HG02763 (cell line): ENCODE measurements at regions not wholly inside any gene's neighbourhood (a gene's known extent, or its start where the extent isn't known, plus 50 kb on each side); places are given as distances from the start of the nearest gene placed in this dataset.

Experiments used
- ATAC-seq: cut with Tn5 transposase; IDR thresholded peaks from one replicate; pipeline ENCODE4 v1.9.1; 2021; ENCODE audit warnings: mild to moderate bottlenecking, moderate library complexity; ENCODE audit not compliant: unreplicated experiment

DNA sequence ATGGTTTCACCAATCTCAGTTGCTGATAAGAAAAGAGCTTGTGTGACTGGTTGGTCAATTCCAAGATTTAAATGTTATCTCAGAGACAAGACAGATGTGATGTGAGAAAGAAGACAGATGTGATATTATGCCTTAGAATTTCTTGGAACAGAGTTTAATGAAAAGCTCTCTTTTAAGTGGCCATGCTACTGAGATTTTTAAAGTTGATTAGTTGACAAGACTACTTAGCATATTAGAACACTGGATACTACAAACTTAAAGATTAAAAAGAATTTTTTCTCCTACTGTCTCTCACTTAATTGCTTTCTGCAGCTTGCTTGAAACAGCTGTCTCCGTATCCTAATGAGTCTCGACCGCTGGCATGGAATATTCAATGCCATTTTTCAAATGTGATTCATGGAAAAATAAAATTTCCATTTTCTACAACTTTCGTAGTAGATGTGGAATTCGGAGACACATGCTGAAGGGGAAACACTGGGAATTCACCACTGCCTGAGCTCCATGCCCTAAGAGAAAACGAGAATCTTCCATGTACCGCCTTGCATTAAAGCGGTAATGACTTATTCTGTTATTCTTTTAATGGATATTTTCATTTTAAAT is 634.2 kb upstream of the SETBP1 start:
- ATAC-seq = no peak

DNA sequence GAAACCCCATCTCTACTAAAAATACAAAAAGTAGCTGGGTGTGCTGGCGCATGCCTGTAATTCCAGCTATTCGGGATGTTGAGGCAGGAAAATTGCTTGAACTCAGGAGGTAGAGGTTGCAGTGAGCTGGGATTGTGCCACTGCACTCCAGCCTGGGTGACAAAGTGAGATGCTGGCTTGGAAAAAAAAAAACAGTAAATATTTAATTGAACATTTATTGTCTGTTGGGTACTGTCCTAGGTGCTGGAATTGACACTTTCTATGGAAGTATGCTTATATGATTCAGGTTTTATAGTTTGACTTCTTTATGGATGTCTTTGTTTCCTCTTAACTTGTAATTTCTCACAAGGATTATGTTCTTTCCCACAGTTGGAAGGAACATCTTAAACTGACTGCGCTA is 633.1 kb upstream of the SETBP1 start:
- ATAC-seq = no peak

DNA sequence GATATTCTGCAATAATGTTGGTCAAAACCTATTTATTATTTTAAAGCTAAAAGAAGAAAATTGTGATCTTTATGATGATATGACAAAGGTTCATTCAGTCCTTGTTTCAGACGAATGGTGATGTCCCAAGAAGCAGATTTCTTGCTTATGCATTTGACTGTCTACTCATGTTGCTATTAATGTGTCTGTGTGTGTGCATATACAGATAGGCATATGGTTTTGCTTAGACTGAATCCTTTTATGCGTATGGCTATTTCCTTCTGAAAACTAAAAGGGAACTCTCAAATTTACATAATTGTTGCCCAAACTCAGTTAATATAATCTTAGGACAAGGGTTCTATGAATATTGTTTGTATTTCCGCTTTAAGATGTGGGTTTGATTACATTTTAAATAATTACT is 632.3 kb upstream of the SETBP1 start:
- ATAC-seq = no peak

DNA sequence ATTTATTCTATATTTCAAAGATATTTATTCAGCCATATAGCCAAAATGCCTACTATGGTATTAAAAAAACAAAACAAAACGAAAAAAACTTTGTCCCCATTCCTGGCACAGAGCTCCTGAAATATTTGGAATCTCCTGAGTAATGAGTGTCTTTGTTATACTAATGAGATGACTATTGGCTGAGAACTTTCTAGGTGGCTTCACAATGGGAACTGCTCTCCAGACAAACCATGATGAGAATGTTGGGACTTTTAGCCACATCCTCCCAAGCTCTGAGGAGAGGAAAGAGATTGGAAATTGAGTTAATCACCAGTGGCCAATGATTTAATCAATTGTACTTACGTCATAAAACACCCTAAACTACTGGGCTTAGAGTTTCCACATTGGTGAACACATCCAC is 631.8 kb upstream of the SETBP1 start:
- ATAC-seq = no peak

DNA sequence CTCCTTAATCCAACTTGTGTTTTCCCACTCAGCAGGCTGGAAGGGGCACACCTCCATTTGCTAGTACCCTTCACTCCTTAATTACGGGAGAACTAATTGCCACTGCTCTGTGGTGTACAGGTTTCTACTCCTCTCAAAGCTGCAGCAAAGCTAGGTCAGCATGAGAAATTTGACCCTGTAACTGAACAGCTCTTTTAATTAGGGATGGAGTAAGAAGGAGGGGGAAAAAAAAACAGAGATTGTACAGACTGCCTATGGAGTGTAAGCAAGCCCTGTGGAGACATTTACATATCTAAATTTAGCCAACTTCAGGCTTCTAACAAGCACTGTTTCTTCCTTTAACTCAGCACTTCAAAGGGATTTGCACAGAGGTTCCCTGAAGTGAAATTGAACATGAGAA is 629.7 kb upstream of the SETBP1 start:
- ATAC-seq = no peak

DNA sequence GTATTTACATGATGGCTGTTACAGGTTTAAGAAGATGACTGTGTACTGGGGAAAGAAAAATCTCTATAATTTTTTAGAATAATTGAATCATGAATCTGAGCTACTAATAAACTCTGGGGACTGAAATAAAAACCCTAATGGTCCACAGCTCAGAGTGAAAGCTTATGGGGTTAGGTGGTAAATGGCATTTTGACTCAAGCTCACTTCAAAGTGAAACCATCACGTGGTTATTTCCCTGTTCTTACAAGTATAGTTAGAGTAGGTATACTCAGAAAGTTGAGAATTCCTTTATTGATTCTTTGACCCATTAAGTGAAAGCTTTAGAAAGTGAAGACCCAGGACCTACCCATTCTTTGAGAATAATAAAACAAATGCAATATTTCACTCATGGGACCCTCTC is 626.2 kb upstream of the SETBP1 start:
- peak; percentile 47 for ATAC-seq

DNA sequence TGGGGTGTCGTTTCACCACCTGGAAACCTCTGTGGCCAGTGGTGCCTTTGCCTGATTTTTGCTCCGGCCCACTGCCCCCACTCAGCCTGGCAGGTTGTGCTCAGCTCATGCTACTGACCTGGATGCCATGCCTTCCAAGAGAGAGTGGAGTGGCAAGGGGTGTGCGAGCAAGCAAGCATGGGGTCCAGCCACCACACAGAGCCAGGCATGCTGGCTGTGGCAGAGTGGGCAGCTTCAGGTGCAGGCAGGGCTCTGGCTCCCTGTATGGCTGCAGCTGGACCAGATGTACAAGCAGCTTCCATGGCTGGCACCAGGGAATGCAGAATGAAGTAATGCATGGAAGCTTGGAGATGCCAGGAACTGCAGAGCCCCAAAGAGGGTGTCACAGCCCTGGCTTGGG is 620.5 kb upstream of the SETBP1 start:
- no peak for ATAC-seq

DNA sequence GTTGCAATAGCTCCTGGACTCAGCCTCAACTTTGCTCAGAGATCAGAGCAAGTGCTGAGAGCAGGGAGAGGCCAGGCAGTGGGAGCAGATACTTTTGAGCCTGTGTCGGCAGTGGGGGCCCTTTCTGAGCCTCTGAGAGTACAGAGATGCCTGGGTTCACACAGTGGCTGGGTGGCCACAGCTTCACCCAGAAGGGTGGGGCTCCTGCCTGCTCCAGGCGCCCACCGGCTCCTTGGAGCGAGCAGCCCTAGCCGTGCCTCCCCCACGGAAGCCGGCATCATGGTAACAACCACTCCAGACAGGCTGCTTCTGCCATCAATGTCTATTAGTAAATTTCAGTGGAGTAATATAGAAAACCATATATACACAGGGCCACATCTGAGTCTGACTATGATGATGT is 619.2 kb upstream of the SETBP1 start:
- no peak for ATAC-seq

DNA sequence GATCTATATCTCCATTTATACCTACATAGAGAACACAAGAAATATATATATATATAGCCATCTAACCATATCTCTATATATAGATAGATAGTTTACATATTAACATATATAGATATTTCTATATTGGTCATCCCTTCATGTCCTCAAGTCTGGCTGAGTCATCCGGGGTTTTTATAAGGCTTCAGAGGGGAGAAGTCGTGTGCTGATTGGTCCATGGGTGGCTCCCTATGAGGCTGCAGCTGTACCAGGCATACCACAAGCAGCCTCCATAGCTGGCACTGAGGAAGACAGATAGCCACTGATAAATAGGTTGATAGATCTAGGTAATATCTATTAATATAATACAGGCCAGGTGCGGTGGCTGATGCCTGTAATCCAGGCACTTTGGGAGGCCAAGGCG is 618.3 kb upstream of the SETBP1 start:
- no peak for ATAC-seq

DNA sequence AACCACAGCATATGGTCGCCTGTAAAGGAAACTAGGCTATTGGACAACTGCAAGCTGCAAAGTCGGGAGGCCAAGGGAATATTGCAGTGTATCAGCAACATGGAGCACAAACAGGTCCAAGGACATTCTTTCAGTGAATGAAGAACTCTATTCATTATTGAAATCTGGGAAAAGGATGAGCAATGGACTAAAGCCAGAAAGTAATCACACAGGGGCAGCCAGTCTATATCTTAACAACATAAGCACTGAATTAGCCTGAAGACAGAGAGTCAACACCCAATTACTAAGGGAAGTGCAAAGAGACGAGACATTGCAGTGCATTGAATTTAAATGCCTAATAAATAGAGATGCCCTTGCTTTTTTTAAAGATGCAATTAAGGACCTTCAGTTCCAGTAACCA is 615.5 kb upstream of the SETBP1 start:
- ATAC-seq = no peak

DNA sequence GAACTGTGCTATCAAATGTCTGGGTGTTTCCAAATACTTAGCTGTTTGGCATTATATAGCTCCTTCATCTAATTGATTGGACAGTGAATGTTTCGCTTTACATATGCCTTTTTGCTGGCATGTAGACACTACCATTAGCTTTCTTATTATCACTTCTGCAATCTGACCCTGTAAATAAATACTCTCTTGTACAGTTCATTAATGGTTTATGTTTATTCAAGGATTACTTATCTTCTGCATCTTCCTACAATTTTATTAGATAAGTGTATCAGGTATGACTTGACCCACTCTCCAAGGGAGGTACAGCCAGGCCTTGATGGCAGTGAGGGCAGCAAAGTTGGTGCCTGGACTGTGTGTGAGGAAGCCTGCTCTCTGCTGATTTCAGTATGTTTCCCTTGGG is 614.1 kb upstream of the SETBP1 start:
- ATAC-seq = no peak

DNA sequence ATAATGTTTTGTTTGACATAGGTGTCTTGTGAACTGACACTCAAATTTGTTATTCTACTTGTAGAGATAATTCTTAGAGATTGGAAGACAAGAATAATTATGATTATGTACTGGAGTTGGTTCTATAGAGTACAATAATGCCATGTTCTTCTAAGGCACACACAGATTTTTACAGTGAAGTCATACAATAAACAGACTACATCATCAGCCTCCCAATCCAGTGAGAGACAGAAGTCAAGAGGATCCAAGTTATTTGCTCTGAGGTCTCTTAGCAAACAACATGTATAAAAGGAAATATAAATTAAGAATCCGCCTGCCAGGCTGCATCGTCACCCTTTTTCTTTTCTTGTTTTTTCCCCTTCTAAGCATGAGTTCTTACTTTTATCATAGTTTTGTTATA is 613.5 kb upstream of the SETBP1 start:
- ATAC-seq = no peak

DNA sequence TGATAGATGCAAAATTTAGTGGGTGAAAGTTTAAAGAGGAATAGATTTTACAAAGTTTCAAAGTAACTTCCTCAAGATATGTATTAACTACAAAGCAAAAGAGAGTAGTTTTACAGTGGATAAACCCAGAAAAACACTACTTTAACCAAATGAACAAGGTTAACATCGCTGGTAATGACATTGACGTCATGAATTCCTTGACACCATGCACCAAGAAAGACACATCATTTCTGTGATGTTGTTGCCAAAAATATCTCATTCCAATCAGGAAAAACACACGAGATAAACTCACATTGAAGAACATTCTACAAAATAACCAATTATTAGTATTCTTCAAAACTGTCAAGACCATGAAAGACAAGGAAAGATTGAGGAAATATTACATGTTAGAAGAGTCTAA is 605.6 kb upstream of the SETBP1 start:
- ATAC-seq = no peak

DNA sequence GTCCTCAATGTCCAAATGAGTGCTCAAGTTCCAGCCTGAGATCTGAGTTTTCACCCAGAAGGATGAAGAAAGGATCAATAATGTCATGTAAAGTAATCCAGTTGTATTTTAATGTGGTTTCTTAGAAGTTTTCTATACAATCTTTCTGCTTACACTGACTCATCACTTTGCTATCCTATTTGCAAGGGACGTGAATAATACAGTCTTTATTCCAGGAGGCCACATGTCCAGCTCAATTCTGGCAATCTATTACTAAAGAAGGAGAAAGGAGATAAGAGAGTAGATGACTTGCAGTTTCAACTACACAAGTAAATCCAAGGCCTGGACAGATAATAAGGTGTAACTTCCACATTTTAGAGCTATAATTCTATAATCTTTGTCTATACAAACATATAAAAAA is 601.1 kb upstream of the SETBP1 start:
- no peak for ATAC-seq

DNA sequence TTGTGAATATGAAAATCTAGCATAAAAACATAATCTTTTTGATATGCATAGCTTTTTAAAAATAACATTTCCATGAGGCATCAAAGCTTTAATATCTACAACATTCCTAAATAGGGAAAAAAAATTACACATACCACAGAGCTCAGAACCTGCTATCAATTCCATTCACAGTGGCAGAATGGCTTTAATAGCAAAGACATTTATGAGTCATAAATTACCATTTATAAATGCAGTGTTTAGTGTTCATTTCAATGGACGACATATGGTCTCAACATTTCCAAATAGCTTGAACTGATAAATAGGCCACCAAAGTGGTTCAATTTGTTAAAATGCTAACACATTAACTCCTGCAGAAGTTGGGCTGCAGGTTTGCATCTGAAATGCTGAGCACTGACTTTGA is 600.6 kb upstream of the SETBP1 start:
- no peak for ATAC-seq

DNA sequence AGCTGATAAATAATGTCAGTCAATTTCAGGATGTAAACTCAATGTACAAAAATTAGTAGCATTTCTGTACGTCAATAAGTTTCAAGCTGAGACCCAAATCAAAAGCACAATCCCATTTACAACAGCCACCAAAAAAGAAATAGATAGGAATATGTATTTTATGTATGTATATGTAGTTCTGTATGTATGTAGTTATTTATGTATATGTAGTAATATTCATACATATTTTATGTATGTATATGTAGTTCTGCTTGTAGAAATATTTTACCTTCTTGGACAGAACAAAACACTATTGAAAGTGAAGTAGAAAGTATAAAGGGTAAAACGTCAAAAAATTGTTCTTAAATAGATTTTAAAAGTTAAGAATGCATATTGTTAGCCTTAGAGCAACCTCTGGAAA is 591.0 kb upstream of the SETBP1 start:
- ATAC-seq = no peak

DNA sequence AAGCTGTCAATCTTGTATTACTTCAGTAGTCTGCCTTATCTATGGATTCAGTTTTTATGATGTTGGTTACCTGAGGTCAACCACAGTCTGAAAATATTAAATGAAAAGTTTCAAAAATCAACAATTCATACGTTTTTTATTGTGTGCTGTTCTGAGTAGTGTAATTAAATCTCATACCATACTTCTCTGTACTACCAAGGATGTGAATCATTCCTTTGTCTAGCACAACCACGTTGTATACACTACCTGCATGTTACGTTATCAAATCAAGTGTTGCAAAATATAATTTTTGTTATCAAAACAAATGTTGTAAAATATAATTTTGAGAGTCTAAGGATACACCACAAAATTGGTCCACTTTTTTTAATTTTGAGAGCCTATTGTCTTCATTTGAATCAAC is 590.2 kb upstream of the SETBP1 start:
- no peak for ATAC-seq

DNA sequence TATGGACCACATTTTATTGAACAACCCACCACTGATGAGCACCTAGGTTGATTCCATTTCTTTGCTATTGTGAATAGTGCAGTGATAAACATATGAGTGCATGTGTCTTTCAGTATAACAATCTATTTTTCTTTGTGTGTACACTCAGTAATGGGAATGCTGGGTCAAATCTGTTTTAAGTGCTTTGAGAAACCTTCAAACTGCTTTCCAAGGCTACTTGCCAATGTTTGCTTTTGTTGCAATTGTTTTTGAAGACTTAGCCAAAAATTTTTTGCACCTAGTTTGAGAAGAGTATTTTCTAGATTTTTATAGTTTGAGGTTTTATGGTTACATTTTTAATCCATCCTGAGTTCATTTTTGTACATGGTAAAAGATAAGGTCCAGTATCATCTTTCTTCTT is 587.4 kb upstream of the SETBP1 start:
- no peak for ATAC-seq

DNA sequence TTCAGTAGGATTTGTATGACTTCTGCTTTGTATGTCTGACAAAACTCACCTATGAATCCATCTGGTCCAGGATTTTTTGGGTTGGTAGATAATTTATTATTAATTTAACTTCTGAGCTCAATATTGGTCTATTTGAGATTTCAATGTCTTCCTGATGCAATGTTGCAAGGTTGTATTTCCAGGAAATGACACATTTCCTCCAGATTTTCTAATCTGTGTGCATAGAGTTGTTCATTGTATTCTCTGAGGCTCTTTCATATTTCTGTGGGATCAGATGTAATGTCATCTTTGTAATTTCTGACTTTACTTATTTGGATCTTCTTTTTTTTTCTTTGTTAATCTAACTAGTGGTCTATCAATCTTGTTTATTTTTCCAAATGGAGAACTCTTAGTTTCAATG is 584.7 kb upstream of the SETBP1 start:
- no peak for ATAC-seq

DNA sequence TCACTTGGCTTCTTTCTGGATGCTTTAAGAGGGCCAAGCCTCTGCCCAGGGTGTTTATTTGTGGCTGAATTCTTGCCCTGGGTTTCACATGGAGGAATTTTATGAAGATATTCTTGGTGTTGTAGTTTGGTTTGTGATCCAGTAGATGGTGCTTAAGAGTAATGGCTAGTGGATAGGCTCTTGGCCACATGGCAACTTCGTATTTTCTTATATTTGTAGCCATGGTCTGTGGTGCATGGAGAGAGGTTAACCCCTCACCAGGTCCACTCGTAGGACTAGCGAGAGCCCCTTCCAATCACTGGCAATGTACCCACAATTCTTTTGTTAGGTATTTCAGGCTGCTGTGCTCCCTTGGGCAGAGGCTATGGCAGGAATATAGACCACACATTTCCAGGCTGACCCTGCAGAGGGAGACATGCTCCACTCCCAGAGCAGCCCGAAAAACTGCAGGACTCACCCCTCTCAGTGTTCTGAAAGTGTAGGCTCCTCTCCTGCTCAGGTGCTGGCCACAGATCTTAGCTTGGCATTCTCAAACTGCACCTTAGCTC is 582.1 kb upstream of the SETBP1 start:
- ATAC-seq = no peak

DNA sequence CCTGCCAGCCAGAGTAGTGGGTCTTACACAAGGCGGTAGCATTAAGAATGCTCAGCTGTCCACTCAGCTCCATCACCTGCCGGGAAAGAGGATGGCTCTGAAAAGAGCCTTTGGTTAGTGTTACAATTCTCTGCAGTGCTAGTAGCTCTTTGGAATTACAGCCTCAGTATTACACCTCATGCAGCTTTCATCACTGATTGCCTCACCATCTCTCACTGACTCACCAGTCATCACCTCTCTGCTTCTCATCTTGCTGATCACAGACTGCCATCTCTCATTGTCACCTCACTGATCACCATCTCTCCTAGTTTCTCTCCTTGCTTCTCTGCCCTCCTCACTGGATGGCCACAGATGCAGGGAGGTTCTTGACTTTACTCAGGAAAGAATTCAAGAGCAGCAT is 573.5 kb upstream of the SETBP1 start:
- ATAC-seq = no peak

DNA sequence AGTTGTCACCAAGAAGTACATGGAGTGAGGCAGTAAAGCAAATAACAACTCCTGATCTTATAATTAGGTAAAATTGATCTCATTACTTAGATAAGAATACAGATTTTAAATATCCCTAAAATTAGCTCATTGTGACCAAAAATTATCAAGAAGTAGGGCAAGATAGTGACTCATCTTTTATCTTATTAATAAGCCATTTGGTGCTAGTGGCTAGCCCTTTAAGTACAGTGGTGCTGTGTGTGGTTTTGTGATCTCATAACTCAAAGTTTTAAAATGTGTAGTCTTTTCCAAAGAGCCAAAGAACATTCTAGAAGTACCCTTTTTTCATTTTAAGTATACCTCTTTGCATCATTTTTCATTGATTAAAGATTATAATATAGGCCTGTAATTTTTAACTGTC is 569.4 kb upstream of the SETBP1 start:
- ATAC-seq = no peak

DNA sequence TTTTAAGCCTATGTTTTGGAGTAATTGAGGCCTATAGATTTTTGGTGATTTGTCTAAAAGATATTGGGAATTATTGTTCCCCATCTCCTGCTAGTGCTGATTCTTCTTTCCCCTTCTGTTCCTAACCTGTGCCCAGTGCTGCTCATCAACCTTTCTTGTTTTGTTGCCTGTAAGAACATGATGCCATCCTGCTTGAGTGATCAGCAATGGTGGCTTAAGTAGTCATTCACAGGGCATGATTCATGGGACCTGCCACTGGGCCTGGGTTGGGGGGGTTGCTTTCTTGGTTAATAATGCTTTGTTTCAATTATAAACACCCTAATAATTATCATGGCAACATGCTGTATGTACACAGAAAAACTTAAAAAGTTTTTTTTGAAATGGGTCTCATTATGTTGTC is 562.9 kb upstream of the SETBP1 start:
- ATAC-seq = no peak

DNA sequence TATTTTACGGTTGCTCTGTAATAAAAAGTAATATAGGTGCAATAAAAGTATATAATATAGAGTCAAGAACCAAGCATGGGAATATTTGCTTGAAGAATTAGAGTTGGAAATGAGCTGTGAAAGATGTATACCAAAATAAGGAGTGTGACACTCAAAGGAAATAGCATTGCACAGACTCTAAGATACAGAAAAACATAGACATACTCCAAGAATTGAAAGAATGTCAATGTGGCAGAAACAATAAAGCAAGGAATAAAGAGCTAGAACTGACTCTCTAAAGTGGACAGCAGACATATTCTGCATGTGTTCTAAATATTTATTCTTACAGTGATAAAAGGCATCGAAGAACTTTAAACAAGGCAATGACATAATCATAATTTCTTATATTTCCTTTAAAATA is 561.1 kb upstream of the SETBP1 start:
- no peak for ATAC-seq
